COLO668 (cell line): ENCODE measurements at regions not wholly inside any gene's neighbourhood (a gene's known extent, or its start where the extent isn't known, plus 50 kb on each side); places are given as distances from the start of the nearest gene placed in this dataset.

ENCODE experiments used
- DNase-seq: peaks from one replicate; lab custom pipeline; 2025; ENCODE audit not compliant: unreplicated experiment; lab: John Stamatoyannopoulos, UW

GRCh38 chr10:84996580-84996979 lies 668.2 kb downstream of the CCSER2 start:
- no peak for DNase-seq

GRCh38 chr10:84997870-84998269 lies 669.5 kb downstream of the CCSER2 start:
- no peak for DNase-seq

- DNase-seq = no peak
These were observed 671.5 kb downstream of the CCSER2 start for GRCh38 chr10:84999929-85000328.

- DNase-seq = no peak
These were observed 674.7 kb downstream of the CCSER2 start for GRCh38 chr10:85003083-85003482.

- DNase-seq = no peak
These were observed 680.2 kb downstream of the CCSER2 start for GRCh38 chr10:85008488-85009184.

GRCh38 chr10:85012305-85012704 lies 683.9 kb downstream of the CCSER2 start:
- no peak for DNase-seq

- DNase-seq = no peak
These were observed 698.6 kb downstream of the CCSER2 start for GRCh38 chr10:85026878-85027467.

GRCh38 chr10:85032981-85033380 lies 704.6 kb downstream of the CCSER2 start:
- peak; percentile 24 for DNase-seq

- DNase-seq = peak; percentile 4
These were observed 708.3 kb downstream of the CCSER2 start for GRCh38 chr10:85036661-85037060.

GRCh38 chr10:85039311-85039710 lies 710.9 kb downstream of the CCSER2 start:
- no peak for DNase-seq

- peak; percentile 74 for DNase-seq
These were observed 714.8 kb downstream of the CCSER2 start for GRCh38 chr10:85043207-85043606.

- DNase-seq = peak; percentile 41
These were observed 716.7 kb downstream of the CCSER2 start for GRCh38 chr10:85045046-85045445.

- DNase-seq = no peak
These were observed 718.9 kb downstream of the CCSER2 start for GRCh38 chr10:85047170-85047834.

GRCh38 chr10:85047979-85048378 lies 719.6 kb downstream of the CCSER2 start:
- no peak for DNase-seq

- no peak for DNase-seq
These were observed 720.3 kb downstream of the CCSER2 start for GRCh38 chr10:85048644-85049043.

GRCh38 chr10:85060944-85061343 lies 732.6 kb downstream of the CCSER2 start:
- no peak for DNase-seq

GRCh38 chr10:85061401-85061800 lies 733.0 kb downstream of the CCSER2 start:
- no peak for DNase-seq

- no peak for DNase-seq
These were observed 739.6 kb downstream of the CCSER2 start for GRCh38 chr10:85067955-85068354.

- no peak for DNase-seq
These were observed 752.5 kb downstream of the CCSER2 start for GRCh38 chr10:85080934-85081333.

- no peak for DNase-seq
These were observed 770.6 kb downstream of the CCSER2 start for GRCh38 chr10:85098835-85099521.

- no peak for DNase-seq
These were observed 772.1 kb downstream of the CCSER2 start for GRCh38 chr10:85100495-85100894.
